ENCODE measurements at regions not wholly inside any gene's neighbourhood (a gene's known extent, or its start where the extent isn't known, plus 50 kb on each side); places are given as distances from the start of the nearest gene placed in this dataset.

DNA sequence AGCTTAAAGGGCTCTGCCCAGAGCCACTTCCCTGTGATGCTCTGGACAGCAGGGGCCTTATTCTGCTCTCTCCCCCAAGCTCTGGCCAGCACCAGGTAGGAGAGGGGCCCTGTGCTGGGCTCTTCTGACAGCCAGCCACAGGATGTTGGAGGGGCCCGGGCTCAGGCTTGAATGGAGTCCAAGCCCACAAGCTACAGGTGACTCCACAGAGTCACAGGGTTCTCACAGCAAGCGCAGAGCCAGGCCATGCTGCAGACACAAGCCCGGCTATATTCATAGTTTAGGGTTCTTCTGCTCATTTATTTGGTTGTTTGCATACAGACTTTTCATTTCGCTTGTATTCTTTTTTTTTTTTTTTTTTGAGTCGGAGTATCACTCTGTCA lies 1392.8 kb downstream of the BRD1 start:
- no peaks in the 10 kb centered on the region for H3F3A ChIP-seq (ENCODE audit: control insufficient read depth, insufficient read depth)
- TF ChIP-seq, protein P1, sequence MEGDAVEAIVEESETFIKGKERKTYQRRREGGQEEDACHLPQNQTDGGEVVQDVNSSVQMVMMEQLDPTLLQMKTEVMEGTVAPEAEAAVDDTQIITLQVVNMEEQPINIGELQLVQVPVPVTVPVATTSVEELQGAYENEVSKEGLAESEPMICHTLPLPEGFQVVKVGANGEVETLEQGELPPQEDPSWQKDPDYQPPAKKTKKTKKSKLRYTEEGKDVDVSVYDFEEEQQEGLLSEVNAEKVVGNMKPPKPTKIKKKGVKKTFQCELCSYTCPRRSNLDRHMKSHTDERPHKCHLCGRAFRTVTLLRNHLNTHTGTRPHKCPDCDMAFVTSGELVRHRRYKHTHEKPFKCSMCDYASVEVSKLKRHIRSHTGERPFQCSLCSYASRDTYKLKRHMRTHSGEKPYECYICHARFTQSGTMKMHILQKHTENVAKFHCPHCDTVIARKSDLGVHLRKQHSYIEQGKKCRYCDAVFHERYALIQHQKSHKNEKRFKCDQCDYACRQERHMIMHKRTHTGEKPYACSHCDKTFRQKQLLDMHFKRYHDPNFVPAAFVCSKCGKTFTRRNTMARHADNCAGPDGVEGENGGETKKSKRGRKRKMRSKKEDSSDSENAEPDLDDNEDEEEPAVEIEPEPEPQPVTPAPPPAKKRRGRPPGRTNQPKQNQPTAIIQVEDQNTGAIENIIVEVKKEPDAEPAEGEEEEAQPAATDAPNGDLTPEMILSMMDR (IDR thresholded peaks at IDR 0.05; ENCODE audit: low read depth, low read length, poor library complexity, severe bottlenecking), result no peak
- no peak for TF ChIP-seq EZH2phosphoT487 (IDR thresholded peaks at IDR 0.05; ENCODE audit: borderline replicate concordance, low read length)
- no peak overlapping the region for H3K4me2 ChIP-seq (ENCODE audit: low read length)
- no peaks in the 10 kb centered on the region for H3K4me1 ChIP-seq (ENCODE audit: control insufficient read depth, low read length)
- H3K9me2 ChIP-seq (replicated peaks; ENCODE audit: control insufficient read depth, low read length), result no peaks in the 10 kb centered on the region
- H3K36me3 ChIP-seq (ENCODE audit: control insufficient read depth, low read length), result no peaks in the 10 kb centered on the region
- no peaks in the 10 kb centered on the region for H4K20me1 ChIP-seq (ENCODE audit: control insufficient read depth, insufficient read depth, low read depth, low read length)
- no peaks in the 10 kb centered on the region for H3K79me2 ChIP-seq (ENCODE audit: control insufficient read depth, low read length)
- H3K9me3 ChIP-seq (ENCODE audit: control insufficient read depth, insufficient read depth, low read length), result no peaks in the 10 kb centered on the region
- no peak overlapping the region for H3K4me3 ChIP-seq (ENCODE audit: low read length)
- no peaks in the 10 kb centered on the region for H3K27me3 ChIP-seq (ENCODE audit: control insufficient read depth, low read length)
- H3K27ac ChIP-seq (ENCODE audit: low read depth, low read length), result no peak overlapping the region

DNA sequence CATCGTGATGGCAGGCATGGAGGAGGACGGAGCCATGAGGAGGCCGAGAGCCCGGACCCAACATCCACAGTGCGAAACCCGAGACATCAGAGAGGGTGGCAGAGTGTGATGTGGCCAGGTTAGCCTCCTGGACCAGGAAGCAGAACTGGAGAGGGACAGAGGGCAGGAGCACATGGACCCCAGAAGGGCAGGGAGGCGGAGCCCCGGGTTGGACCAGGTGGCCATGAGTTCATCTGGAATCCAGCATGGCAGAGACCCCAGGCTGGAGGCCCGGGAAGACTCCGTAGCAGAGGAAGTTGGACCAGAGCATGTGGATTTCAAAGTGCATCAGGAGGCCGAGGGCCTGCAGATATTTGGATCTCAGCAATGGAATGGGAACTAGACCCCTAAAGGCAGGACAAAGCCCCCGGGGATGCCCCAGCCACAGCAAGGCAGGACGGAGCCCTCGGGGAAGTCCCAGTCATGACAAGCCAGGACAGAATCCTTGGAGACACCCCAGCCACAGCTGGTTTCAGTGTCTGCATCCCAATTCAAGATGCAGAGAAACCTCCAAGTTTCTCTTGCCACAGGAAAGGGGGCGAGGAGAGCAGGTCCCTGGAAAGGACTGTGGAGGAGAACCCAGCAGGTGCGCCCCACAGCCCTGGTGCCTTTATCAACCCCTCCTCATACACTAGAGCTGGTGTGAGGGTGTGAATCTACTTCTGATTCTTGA lies 1393.4 kb downstream of the BRD1 start:
- Histone ChIP-seq H3K4me1 (ENCODE audit: control insufficient read depth, low read length) (no peaks in the 10 kb centered on the region), H3F3A (ENCODE audit: control insufficient read depth, insufficient read depth) (no peaks in the 10 kb centered on the region), H3K9me2 (replicated peaks; ENCODE audit: control insufficient read depth, low read length) (no peaks in the 10 kb centered on the region), H4K20me1 (ENCODE audit: control insufficient read depth, insufficient read depth, low read depth, low read length) (no peaks in the 10 kb centered on the region), H3K27ac (ENCODE audit: low read depth, low read length) (no peak overlapping the region), H3K79me2 (ENCODE audit: control insufficient read depth, low read length) (no peaks in the 10 kb centered on the region), H3K4me3 (ENCODE audit: low read length) (no peak overlapping the region), H3K36me3 (ENCODE audit: control insufficient read depth, low read length) (no peaks in the 10 kb centered on the region), H3K4me2 (ENCODE audit: low read length) (no peak overlapping the region), H3K27me3 (ENCODE audit: control insufficient read depth, low read length) (no peaks in the 10 kb centered on the region), H3K9me3 (ENCODE audit: control insufficient read depth, insufficient read depth, low read length) (no peaks in the 10 kb centered on the region)
- TF ChIP-seq EZH2phosphoT487 (IDR thresholded peaks at IDR 0.05; ENCODE audit: borderline replicate concordance, low read length), result no peak
- TF ChIP-seq, protein P1 (IDR thresholded peaks at IDR 0.05; ENCODE audit: low read depth, low read length, poor library complexity, severe bottlenecking), result no peak

DNA sequence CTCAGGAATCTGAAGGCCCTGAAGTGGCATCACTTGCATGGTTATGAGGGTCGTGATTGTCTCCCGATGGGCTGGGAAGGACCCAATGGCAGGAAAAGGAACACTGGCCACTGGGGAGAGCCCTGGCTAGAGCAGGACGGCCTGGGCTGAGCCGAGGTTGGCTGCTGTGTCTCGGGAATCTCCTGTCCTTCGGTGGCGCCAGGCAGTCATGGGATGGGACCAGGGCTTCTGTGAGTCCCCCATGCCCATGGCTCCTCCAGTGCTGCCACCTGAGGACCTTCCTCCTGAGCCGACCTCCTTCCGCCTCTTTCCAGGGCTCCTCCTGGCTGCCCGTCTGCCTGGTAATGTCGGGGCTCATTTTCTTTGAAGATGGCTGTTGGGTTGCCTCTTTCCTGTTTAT lies 1394.0 kb downstream of the BRD1 start:
- H3K27ac ChIP-seq (ENCODE audit: low read depth, low read length), result no peak overlapping the region
- no peaks in the 10 kb centered on the region for H3K27me3 ChIP-seq (ENCODE audit: control insufficient read depth, low read length)
- H3K4me2 ChIP-seq (ENCODE audit: low read length), result no peak overlapping the region
- H3K9me3 ChIP-seq (ENCODE audit: control insufficient read depth, insufficient read depth, low read length), result no peaks in the 10 kb centered on the region
- no peak for TF ChIP-seq EZH2phosphoT487 (IDR thresholded peaks at IDR 0.05; ENCODE audit: borderline replicate concordance, low read length)
- TF ChIP-seq, protein P1 (IDR thresholded peaks at IDR 0.05; ENCODE audit: low read depth, low read length, poor library complexity, severe bottlenecking), result no peak
- H3K4me3 ChIP-seq (ENCODE audit: low read length), result no peak overlapping the region
- H3K4me1 ChIP-seq (ENCODE audit: control insufficient read depth, low read length), result no peaks in the 10 kb centered on the region
- H4K20me1 ChIP-seq (ENCODE audit: control insufficient read depth, insufficient read depth, low read depth, low read length), result no peaks in the 10 kb centered on the region
- H3K9me2 ChIP-seq (replicated peaks; ENCODE audit: control insufficient read depth, low read length), result no peaks in the 10 kb centered on the region
- no peaks in the 10 kb centered on the region for H3F3A ChIP-seq (ENCODE audit: control insufficient read depth, insufficient read depth)
- no peaks in the 10 kb centered on the region for H3K79me2 ChIP-seq (ENCODE audit: control insufficient read depth, low read length)
- no peaks in the 10 kb centered on the region for H3K36me3 ChIP-seq (ENCODE audit: control insufficient read depth, low read length)
